GM10248 (cell line): ENCODE measurements at regions not wholly inside any gene's neighbourhood (a gene's known extent, or its start where the extent isn't known, plus 50 kb on each side); places are given as distances from the start of the nearest gene placed in this dataset.

Experiments used
- CTCF ChIA-PET: fragments of 300-600 bp; sonication (Branson Sonifier 250); formaldehyde crosslinking; extraction: SDS; loops from one replicate; lab custom pipeline; 2021; ENCODE audit warnings: antibody characterized with exemption; lab: Yijun Ruan, JAX
- POLR2A ChIA-PET: fragments of 350-650 bp; sonication (Branson Sonifier 250); formaldehyde crosslinking; extraction: SDS; loops from one replicate; lab custom pipeline; 2020; ENCODE audit warnings: antibody characterized with exemption; lab: Yijun Ruan, JAX
- DNase-seq: peaks from one replicate; pipeline ENCODE4 v3.0.0; 2012; ENCODE audit errors: extremely low spot score
- TF ChIP-seq, protein P1 (sequence below): IDR thresholded peaks from 2 replicates; pipeline ENCODE4 v1.5.1; 2012; ENCODE audit warnings: mild to moderate bottlenecking, low read depth; ENCODE audit errors: extremely low read depth, missing control alignments, control extremely low read depth

DNA sequence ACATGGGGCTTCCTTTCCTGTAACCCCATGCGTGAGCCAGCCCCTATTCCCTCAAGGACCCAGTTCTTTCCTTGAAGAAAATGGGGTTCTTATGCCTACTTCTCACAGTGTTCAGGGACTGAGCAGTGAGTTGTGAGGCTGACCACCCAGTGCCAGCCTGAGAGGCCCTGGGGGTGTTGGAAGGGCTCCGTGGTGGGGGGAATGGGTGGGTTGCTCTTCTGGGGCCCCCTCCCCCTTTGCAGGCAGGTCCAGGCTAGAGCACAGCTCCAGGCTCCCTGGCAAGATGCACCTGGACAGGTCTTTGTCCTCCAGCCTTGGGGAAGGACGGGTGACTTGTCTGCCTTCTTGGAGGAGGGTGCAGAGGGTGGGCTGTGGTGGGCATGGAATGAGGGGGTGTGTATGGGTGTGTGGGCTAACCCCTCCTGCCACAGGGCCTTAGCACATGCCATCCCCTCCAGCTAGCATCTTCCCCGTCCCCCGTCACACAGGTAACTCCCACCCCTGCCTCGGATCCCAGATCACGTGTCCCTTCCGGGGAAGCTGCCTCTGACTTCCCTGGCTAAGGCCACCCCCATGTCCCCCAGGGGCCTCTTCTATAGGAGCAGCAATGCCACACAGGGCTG lies 64.6 kb downstream of the MYEOV start:
- no peak for DNase-seq
- CTCF ChIA-PET, result no interaction called here
- TF ChIP-seq, protein P1, sequence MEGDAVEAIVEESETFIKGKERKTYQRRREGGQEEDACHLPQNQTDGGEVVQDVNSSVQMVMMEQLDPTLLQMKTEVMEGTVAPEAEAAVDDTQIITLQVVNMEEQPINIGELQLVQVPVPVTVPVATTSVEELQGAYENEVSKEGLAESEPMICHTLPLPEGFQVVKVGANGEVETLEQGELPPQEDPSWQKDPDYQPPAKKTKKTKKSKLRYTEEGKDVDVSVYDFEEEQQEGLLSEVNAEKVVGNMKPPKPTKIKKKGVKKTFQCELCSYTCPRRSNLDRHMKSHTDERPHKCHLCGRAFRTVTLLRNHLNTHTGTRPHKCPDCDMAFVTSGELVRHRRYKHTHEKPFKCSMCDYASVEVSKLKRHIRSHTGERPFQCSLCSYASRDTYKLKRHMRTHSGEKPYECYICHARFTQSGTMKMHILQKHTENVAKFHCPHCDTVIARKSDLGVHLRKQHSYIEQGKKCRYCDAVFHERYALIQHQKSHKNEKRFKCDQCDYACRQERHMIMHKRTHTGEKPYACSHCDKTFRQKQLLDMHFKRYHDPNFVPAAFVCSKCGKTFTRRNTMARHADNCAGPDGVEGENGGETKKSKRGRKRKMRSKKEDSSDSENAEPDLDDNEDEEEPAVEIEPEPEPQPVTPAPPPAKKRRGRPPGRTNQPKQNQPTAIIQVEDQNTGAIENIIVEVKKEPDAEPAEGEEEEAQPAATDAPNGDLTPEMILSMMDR, result no peak
- POLR2A ChIA-PET, result no interaction called here

DNA sequence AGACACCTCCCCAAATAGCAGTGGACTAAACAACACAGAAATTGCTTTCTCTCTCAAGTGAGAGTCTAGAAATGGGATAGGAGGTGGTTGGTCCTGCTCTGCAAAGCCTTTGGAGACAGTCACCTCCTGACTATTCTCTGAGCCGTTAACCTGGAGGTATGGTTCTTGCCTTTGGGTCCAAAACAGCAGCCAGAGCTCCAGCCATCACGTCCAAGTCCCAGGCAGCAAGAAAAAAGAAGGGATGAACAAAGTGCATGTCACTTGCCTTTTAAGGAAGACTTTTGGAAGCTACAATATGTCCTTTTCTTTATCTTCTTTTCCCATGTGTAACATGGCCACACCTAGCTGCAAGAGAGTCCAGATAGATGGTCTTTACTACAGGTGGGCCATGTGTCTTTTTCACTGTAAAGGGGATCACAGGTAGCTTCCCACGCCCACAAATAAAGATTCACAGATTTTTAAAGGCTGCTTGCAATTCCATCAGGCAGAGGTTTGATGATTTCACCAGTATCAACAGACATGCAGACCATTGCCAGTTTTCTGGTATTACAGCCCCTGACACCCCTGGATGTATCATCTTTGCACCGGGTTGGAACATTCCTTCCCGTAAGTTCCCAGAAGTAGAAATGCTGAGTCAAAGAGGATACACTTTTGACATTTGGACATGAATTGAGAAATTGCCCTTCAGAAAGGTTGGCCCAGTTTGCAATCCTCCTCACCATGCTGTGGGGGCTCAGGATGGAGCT lies 66.0 kb downstream of the MYEOV start:
- POLR2A ChIA-PET, result no interaction called here
- no peak for DNase-seq
- TF ChIP-seq, protein P1, result no peak
- CTCF ChIA-PET, result no interaction called here

DNA sequence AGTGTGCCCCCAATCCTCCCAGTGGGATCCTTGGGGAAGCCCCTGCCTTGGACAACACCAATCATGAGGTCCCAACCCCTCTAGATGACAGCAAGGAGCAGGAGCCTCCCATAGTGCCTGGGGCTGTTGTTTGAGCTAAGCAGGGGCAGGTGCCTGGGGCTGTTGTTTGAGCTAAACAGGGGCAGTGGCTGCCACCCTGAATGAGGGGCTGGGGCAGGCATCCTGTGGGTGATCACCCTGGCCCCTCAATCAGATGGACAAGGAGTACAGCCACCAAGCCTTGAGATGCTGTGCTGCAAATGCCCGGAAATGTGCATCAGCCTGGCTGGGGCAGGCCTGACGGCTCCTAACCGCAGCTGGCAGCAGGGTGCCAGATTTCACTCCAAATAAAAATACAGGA lies 66.7 kb downstream of the MYEOV start:
- TF ChIP-seq, protein P1, result no peak
- POLR2A ChIA-PET, result no interaction called here
- CTCF ChIA-PET, result no interaction called here
- DNase-seq, result no peak

DNA sequence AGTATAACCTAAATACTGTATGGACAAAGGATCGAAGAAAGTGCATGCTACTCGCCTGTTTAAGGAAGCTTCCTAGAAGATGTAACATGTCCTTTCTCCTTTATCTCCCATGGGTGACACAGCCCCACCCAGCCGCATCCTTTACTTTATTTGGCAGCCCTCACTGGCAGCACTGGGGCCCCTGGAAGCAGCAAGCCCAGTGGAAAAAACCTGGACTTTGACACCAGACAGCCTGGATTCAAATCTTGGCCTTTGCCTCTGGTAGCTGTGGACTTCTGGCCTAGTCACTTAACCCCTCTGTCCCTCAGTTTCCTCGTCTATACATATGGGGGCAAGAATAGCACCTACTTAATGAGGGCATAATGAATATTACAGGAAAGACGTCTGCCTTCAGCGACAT lies 67.1 kb downstream of the MYEOV start:
- DNase-seq, result no peak
- ChIA-PET CTCF (interaction anchor here (1.2 to 1.3 kb wide), 2 partner anchors 13 to 256 kb away, joined by 3 read pairs; no protein-coding TSS in a partner anchor), POLR2A (no interaction called here)
- TF ChIP-seq, protein P1, result no peak

DNA sequence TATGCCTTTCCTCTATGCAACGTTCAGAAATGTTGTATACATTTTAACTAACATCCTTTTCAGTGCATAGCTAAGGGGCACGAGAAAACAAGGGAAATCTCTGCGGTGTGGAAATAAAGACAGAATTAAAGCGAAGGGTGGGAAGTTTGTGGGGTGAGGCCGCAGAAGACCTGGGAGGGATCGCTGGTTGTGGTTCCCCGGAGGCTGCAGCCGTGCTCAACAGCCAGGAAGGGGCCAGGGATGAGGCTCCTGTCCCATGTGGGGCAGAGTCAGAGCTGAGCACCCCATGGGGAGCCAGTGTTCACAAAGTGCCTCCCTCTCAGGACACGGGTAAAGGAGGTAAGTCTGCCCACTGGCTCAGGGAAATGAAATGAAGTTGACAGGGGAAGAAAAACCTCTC lies 67.5 kb downstream of the MYEOV start:
- ChIA-PET CTCF (interaction anchor here (1.1 to 1.3 kb wide), 3 partner anchors 13 to 256 kb away, joined by 3 read pairs; no protein-coding TSS in a partner anchor), POLR2A (no interaction called here)
- TF ChIP-seq, protein P1, result no peak
- DNase-seq, result no peak

DNA sequence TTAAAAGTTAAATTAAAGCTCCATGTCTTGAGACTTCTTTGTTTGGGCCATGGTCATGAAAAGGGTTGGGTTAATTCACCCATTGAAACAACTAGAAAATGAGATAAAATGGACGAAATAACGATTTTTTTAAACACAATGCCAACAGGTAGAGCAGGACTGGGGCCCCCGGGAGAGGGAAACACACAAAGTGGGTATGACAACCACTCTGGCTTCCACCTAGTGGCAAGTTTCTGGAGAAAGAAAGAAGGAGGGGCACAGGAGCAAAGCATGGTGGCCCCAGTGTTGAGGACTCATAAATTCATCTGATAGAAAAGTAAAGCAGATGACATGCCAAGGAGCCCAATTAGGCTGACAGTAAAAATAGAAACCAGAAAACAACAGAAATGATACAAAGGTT lies 68.4 kb downstream of the MYEOV start:
- POLR2A ChIA-PET, result no interaction called here
- TF ChIP-seq, protein P1, result no peak
- no peak for DNase-seq
- CTCF ChIA-PET, result interaction anchor here (1.1 to 1.3 kb wide), 2 partner anchors 13 to 14 kb away, joined by 3 read pairs; no protein-coding TSS in a partner anchor
